Smooth muscle cell (in vitro differentiated cells): ENCODE measurements at regions not wholly inside any gene's neighbourhood (a gene's known extent, or its start where the extent isn't known, plus 50 kb on each side); places are given as distances from the start of the nearest gene placed in this dataset.

Experiments used
- DNase-seq: peaks from one replicate; lab custom pipeline; 2025; ENCODE audit not compliant: unreplicated experiment; lab: John Stamatoyannopoulos, UW
- H2AFZ ChIP-seq: fragments of 200-600 bp; sonication (generic); 2 replicates; pipeline ENCODE4 v1.6.0; 2016; ENCODE audit warnings: antibody characterized with exemption, low read depth, mild to moderate bottlenecking
- H3F3A ChIP-seq: fragments of 200-600 bp; sonication (generic); 2 replicates; pipeline ENCODE4 v1.6.0; 2017; ENCODE audit warnings: antibody characterized with exemption, low read depth
- H3K27ac ChIP-seq: fragments of 200-600 bp; sonication (generic); 2 replicates; pipeline ENCODE4 v1.5.1; 2016; ENCODE audit warnings: low read depth, mild to moderate bottlenecking
- H3K27me3 ChIP-seq: fragments of 200-600 bp; sonication (generic); 2 replicates; pipeline ENCODE4 v1.6.1; 2016; ENCODE audit warnings: low read depth, mild to moderate bottlenecking
- H3K36me3 ChIP-seq: fragments of 200-600 bp; sonication (generic); 2 replicates; pipeline ENCODE4 v1.5.1; 2016; ENCODE audit warnings: low read depth
- H3K4me1 ChIP-seq: fragments of 200-600 bp; sonication (generic); 2 replicates; pipeline ENCODE4 v1.5.1; 2016; ENCODE audit warnings: low read depth
- H3K4me2 ChIP-seq: fragments of 200-600 bp; sonication (generic); 2 replicates; pipeline ENCODE4 v1.6.0; 2016; ENCODE audit warnings: mild to moderate bottlenecking
- H3K4me3 ChIP-seq: fragments of 200-600 bp; sonication (generic); 2 replicates; pipeline ENCODE4 v1.5.1; 2016; ENCODE audit warnings: mild to moderate bottlenecking
- H3K79me2 ChIP-seq: fragments of 200-600 bp; sonication (generic); 2 replicates; pipeline ENCODE4 v1.6.0; 2016; ENCODE audit warnings: low read depth, mild to moderate bottlenecking
- H3K9ac ChIP-seq: fragments of 200-600 bp; sonication (generic); 2 replicates; pipeline ENCODE4 v1.6.0; 2016; ENCODE audit warnings: low read depth
- H3K9me3 ChIP-seq: fragments of 200-600 bp; sonication (generic); replicated peaks from 2 replicates; pipeline ENCODE4 v1.5.1; 2016; ENCODE audit warnings: low read depth
- H4K20me1 ChIP-seq: fragments of 200-600 bp; sonication (generic); 2 replicates; pipeline ENCODE4 v1.6.0; 2016; ENCODE audit warnings: low read depth
- WGBS: methylation state at CpG from one replicate; pipeline ENCODE4 v1.1.7; 2016; ENCODE audit warnings: low lambda C conversion rate; 5-methylcytosine and 5-hydroxymethylcytosine counted together
- TF ChIP-seq, protein P1 (sequence below): fragments of 200-600 bp; sonication (generic); IDR thresholded peaks from 2 replicates; pipeline ENCODE4 v1.5.1; 2017; ENCODE audit warnings: borderline replicate concordance, mild to moderate bottlenecking, antibody characterized with exemption; ENCODE audit not compliant: insufficient read depth, poor library complexity, severe bottlenecking

DNA sequence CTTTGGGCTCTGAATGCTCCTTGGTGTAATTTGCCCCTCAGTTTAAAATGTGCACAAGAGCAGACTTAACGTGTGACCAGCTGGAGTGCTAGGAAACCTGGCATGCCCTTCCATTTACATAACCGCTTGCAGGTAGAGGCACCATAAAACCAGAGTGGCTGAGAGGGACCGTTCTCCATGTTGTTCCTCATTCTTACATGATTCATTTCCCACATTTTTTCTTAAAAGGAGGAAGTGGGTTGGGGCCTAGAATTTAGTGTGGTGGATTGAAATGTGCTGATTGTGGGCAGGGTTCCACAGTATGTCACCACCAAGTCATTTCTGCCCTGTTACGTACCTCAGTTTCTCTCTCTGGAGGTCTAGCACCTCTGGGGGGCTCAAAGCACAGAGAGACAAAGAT lies 375.8 kb upstream of the VSTM2A start:
- no peaks in the 10 kb centered on the region for H3K4me1 ChIP-seq
- no peaks in the 10 kb centered on the region for H3K9me3 ChIP-seq
- TF ChIP-seq, protein P1, sequence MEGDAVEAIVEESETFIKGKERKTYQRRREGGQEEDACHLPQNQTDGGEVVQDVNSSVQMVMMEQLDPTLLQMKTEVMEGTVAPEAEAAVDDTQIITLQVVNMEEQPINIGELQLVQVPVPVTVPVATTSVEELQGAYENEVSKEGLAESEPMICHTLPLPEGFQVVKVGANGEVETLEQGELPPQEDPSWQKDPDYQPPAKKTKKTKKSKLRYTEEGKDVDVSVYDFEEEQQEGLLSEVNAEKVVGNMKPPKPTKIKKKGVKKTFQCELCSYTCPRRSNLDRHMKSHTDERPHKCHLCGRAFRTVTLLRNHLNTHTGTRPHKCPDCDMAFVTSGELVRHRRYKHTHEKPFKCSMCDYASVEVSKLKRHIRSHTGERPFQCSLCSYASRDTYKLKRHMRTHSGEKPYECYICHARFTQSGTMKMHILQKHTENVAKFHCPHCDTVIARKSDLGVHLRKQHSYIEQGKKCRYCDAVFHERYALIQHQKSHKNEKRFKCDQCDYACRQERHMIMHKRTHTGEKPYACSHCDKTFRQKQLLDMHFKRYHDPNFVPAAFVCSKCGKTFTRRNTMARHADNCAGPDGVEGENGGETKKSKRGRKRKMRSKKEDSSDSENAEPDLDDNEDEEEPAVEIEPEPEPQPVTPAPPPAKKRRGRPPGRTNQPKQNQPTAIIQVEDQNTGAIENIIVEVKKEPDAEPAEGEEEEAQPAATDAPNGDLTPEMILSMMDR = no peak
- no peaks in the 10 kb centered on the region for H3K36me3 ChIP-seq
- H3F3A ChIP-seq = no peaks in the 10 kb centered on the region
- H4K20me1 ChIP-seq = no peaks in the 10 kb centered on the region
- WGBS = 80% methylated on average over 4 of the region's 4 CpGs
- no peaks in the 10 kb centered on the region for H3K79me2 ChIP-seq
- H3K27me3 ChIP-seq = no peaks in the 10 kb centered on the region
- H3K4me3 ChIP-seq = no peak overlapping the region
- no peak overlapping the region for H2AFZ ChIP-seq
- no peak for DNase-seq
- no peak overlapping the region for H3K4me2 ChIP-seq
- H3K27ac ChIP-seq = no peak overlapping the region
- no peak overlapping the region for H3K9ac ChIP-seq

DNA sequence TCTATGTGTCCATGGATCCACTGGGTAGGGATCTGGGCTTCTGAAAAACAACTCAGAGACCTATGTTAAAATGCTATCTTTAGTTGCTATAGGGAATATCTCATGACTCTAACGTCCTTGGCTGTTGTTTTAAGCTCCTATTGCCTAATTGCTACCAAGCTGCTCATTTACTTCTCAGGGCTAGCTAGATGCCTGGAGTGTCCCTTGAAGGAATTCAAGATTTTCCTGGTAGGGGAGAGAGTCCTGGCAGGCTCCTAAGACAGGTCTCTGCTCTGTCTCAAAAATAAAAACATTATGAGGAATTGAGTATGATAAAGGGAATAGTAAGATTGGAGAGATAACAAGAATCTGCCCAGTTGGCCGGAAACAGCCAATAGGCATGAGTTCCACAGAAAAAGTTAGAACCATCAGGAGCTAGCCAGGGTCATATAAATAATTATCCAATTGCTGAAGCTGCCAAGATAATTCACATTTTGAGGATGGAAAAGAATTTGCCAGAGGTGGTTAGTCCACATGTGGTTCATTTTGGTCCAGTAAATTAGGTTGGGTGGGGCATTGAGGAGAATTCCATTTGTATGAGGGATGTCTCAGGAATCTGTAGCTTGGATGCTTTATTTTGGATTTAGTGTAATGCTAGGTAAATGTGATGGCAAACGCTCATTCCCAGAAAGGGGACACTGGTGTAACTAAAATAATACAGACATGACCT lies 362.7 kb upstream of the VSTM2A start:
- no peak overlapping the region for H3K4me2 ChIP-seq
- H3K36me3 ChIP-seq = no peaks in the 10 kb centered on the region
- H3K27me3 ChIP-seq = no peaks in the 10 kb centered on the region
- H3K9me3 ChIP-seq = no peaks in the 10 kb centered on the region
- TF ChIP-seq, protein P1 = no peak
- DNase-seq = no peak
- no peaks in the 10 kb centered on the region for H3F3A ChIP-seq
- H3K9ac ChIP-seq = no peak overlapping the region
- H3K4me3 ChIP-seq = no peak overlapping the region
- H2AFZ ChIP-seq = no peak overlapping the region
- H3K4me1 ChIP-seq = no peaks in the 10 kb centered on the region
- 81% methylated on average over 3 of the region's 3 CpGs for WGBS
- no peaks in the 10 kb centered on the region for H3K79me2 ChIP-seq
- H3K27ac ChIP-seq = no peak overlapping the region
- H4K20me1 ChIP-seq = no peaks in the 10 kb centered on the region

- Histone ChIP-seq H3K79me2 (no peaks in the 10 kb centered on the region), H3K27me3 (no peaks in the 10 kb centered on the region), H2AFZ (no peak overlapping the region), H3K36me3 (no peaks in the 10 kb centered on the region), H3K4me1 (no peaks in the 10 kb centered on the region), H3F3A (no peaks in the 10 kb centered on the region), H3K4me2 (no peak overlapping the region), H3K9ac (no peak overlapping the region), H3K27ac (no peak overlapping the region), H4K20me1 (no peaks in the 10 kb centered on the region), H3K4me3 (no peak overlapping the region), H3K9me3 (no peaks in the 10 kb centered on the region)
- TF ChIP-seq, protein P1 = no peak
- 83% methylated on average over 2 of the region's 2 CpGs for WGBS
- no peak for DNase-seq
These were observed 361.4 kb upstream of the VSTM2A start for GRCh38 chr7:54180796-54181195.

DNA sequence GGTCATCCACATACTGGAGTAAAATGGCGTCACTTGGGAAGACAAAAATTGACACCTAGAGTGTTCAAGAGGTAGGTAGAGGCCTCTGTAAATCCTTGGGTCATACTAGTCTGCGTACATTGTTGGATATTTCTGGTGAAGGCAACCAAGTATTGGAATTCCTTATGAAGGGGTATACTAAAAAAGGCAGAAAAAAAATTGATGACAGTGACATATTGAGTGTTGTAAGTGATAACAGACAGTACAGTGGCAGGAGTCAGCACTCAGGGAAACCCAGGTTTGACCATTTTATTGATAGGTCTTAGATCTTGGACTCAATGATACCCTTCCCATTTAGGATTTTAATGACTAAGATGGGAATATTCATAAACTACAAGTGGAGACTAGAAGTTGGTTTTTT lies 359.1 kb upstream of the VSTM2A start:
- H3K9me3 ChIP-seq = no peaks in the 10 kb centered on the region
- H3K27ac ChIP-seq = no peak overlapping the region
- H3K4me2 ChIP-seq = no peak overlapping the region
- TF ChIP-seq, protein P1 = no peak
- H3K27me3 ChIP-seq = no peaks in the 10 kb centered on the region
- H3F3A ChIP-seq = no peaks in the 10 kb centered on the region
- H3K4me1 ChIP-seq = no peaks in the 10 kb centered on the region
- no peak overlapping the region for H2AFZ ChIP-seq
- no peak overlapping the region for H3K4me3 ChIP-seq
- 76% methylated on average over 2 of the region's 2 CpGs for WGBS
- H3K9ac ChIP-seq = no peak overlapping the region
- no peak for DNase-seq
- no peaks in the 10 kb centered on the region for H4K20me1 ChIP-seq
- no peaks in the 10 kb centered on the region for H3K79me2 ChIP-seq
- no peaks in the 10 kb centered on the region for H3K36me3 ChIP-seq
